Mammary epithelial cell (primary cell): ENCODE measurements at regions not wholly inside any gene's neighbourhood (a gene's known extent, or its start where the extent isn't known, plus 50 kb on each side); places are given as distances from the start of the nearest gene placed in this dataset.

ENCODE experiments used
- EZH2 ChIP-seq: IDR thresholded peaks from 2 replicates; pipeline ENCODE4 v1.6.1; 2012; ENCODE audit warnings: low read length, inconsistent platforms, borderline replicate concordance
- TF ChIP-seq, protein P1 (sequence below), 2 donors: IDR thresholded peaks in 1 of 2; conservative IDR thresholded peaks in 1 of 2; 2 replicates each; pipeline ENCODE4 v1.5.1; 2011 to 2012; ENCODE audit warnings: inconsistent platforms in 2 of 2, low read length in 2 of 2, mild to moderate bottlenecking in 2 of 2, control low read depth in 1 of 2, low read depth in 1 of 2; ENCODE audit not compliant: insufficient read depth in 1 of 2; ENCODE audit errors: extremely low read depth in 1 of 2

GRCh38 chr5:163968651-163969050, 463.2 kb downstream of the MAT2B start:
- TF ChIP-seq, protein P1, sequence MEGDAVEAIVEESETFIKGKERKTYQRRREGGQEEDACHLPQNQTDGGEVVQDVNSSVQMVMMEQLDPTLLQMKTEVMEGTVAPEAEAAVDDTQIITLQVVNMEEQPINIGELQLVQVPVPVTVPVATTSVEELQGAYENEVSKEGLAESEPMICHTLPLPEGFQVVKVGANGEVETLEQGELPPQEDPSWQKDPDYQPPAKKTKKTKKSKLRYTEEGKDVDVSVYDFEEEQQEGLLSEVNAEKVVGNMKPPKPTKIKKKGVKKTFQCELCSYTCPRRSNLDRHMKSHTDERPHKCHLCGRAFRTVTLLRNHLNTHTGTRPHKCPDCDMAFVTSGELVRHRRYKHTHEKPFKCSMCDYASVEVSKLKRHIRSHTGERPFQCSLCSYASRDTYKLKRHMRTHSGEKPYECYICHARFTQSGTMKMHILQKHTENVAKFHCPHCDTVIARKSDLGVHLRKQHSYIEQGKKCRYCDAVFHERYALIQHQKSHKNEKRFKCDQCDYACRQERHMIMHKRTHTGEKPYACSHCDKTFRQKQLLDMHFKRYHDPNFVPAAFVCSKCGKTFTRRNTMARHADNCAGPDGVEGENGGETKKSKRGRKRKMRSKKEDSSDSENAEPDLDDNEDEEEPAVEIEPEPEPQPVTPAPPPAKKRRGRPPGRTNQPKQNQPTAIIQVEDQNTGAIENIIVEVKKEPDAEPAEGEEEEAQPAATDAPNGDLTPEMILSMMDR (conservative IDR thresholded peaks at IDR 0.05 in 1 of 2, IDR thresholded peaks at IDR 0.05 in 1 of 2; ENCODE audit: extremely low read depth in 1 of 2, insufficient read depth in 1 of 2, low read depth in 1 of 2, low read length in 2 of 2) = no peak
- TF ChIP-seq EZH2 = no peak
